HG03025 (cell line): ENCODE measurements at regions not wholly inside any gene's neighbourhood (a gene's known extent, or its start where the extent isn't known, plus 50 kb on each side); places are given as distances from the start of the nearest gene placed in this dataset.
"Not testable (repeated sequence)": the region's sequence is repeated elsewhere in the genome, so short reads cannot be mapped to it uniquely, and the experiment has no call there.

Experiments used
- ATAC-seq: cut with Tn5 transposase; IDR thresholded peaks from one replicate; pipeline ENCODE4 v1.9.1; 2021; ENCODE audit warnings: mild to moderate bottlenecking, moderate library complexity; ENCODE audit not compliant: unreplicated experiment, low FRiP score

DNA sequence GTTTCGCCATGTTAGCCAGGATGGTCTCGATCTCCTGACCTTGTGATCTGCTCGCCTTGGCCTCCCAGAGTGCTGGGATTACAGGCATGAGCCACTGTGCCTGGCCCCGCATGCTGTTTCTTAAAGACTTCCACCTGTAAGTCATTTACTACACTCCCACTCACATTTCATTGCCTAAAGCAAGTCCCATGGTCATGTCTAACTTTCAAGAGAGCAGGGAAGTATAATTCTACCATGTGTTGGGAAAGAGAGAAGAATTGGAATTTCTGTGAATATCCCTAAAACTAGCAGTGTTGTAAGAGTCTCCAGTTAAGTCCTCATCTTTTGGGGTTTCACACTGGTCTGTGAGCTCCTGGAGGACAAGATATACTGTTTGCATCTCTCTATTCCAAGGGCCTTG lies 139.7 kb downstream of the EMP1 start:
- ATAC-seq: no peak

DNA sequence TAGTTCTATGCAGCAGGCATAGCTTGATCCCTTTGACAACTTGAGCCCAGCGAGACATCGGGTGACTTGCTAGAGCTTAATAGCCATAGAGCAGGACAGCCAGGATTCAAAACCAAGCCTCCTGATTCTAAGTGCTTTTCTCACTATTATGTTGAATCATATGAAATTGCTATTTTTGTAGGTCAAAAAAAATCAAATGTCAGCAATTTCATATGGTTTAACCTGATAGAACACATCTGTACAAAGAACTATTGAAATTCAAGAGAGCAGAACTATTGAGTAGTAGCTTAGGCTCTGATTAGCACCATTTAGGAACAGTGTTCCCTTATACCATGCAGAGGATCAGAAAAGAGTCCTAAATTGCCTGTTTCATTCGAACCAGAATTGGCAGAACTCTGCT lies 132.0 kb downstream of the EMP1 start:
- ATAC-seq: no peak

DNA sequence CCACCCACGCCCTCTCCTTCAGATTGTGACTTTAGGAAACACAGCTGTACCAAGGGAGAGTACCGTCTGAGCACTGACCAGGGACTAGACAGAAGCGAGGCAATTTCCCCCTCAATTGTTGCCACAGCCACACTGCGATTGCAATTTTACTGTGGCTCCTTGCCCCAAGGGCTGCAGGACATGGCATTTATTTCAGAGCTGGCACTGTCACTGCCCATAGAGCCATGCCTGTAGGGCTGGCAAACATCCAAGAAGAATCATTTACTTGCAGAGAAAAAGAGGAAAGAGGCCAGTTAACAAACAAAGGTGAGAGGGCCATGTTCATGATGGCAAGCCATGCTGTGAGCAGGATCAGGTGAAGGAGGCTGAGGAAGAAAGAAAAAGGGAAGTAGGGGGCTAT lies 129.6 kb downstream of the EMP1 start:
- ATAC-seq: no peak

DNA sequence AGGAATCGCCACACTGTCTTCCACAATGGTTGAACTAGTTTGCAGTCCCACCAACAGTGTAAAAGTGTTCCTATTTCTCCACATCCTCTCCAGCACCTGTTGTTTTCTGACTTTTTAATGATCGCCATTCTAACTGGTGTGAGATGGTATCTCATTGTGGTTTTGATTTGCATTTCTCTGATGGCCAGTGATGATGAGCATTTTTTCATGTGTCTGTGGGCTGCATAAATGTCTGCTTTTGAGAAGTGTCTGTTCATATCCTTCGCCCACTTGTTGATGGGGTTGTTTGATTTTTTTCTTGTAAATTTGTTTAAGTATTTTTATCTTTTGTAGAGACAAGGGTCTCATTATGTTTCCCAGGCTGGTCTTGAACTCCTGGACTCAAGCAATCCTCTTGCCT lies 128.5 kb downstream of the EMP1 start:
- ATAC-seq: not testable (repeated sequence)

DNA sequence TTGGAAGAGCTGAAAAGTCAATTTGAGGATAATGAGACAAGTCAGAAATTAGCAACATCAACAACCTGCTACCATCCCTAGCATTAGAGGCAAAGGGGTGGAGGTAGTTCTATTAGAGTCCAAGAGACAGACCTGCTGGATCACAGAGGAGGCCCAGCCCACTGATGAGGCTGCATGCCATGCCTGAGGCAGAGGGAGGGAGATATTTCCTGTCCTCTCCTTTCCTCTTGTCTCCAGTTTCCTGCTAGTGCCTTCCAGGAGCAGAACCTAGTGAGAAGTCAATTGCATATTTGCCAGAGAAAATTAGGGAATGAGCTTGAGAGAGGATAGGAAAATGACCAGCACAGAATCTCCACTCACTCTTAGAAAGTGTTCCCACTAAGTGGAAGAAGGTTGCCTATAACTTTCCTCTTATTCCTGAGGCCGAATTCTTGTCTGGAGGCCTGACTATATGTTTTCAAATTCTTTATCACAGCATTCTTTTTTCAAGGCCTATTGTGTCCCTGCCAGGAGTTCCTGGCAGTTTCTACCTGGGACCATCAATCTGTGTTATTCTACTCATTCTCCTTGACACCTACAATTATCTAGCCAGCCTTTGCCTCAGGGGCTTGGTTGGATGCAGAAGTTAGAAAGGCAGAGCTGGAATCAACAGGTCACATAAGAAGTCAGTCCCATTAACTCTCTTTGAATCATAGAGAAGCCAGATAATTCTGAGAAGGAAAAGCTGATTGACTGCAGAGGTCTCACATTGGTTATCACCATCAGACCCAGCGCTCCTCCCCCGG lies 121.9 kb downstream of the EMP1 start:
- no peak for ATAC-seq

DNA sequence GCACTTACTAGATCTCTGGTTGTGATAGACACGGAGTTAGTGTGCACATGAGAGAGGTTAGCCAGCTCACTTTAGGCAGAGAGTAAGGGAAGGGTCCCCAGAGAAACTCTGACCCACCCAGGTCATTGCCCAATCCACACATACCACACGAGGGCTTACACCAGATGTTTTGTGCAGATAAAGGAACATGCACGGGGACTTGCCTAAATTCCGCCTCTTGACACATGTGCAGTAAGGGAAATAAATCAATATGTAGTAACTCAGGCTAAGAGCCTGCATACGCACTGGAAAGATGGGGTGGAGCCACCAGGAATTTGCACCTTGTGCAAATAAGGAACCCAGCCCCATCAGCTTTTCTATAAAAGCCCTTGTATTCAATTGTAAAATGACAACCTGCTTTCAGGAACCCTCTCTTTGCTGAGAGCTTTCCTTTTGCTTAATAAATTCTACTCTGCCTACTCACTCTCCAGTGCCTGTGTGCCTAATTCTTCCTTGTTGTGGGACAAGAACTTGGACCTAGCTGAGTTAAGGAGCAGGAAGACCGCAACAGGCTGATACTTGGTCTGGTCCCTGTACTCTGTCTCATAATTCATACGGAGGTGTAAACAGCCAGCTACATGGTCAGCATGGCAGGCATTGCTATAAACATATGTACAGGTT lies 120.2 kb downstream of the EMP1 start:
- no peak for ATAC-seq

DNA sequence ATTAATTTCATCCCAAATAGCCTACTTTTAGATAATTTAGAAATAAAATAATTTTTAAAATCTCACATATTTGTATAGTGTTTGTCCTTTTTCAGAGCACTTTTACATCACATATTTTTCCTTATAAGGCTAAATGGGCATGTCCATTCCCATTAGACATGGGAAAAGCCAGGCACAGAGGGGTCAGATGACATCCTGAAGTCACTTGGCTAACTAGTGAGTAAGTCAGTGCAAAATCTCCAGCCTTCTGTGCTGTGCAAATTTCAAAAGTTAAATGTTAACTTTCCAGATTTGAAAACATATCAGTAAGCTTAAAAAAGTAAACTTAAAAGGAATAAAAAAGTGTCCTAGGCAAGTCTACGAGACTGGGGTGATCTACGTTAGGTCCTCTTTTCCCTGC lies 117.4 kb downstream of the EMP1 start:
- no peak for ATAC-seq

DNA sequence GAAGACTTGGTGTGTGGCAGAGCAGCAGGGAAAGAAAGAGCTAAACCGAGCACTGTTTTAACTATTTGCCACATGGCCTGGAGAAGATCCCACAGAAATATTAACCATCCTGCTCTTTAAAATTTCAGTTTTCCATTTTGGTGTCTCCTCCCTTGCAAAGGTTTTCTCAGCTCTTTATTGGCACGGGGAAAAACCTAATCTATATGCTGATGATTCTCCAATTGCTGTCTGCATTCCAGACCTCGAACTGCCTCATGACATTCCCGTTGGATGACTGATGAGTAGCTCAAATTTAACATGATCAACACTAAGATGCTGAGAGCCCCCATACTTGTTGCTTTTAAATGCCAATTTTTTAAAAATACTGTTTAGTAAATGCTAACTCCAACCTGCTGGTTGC lies 115.0 kb downstream of the EMP1 start:
- no peak for ATAC-seq

DNA sequence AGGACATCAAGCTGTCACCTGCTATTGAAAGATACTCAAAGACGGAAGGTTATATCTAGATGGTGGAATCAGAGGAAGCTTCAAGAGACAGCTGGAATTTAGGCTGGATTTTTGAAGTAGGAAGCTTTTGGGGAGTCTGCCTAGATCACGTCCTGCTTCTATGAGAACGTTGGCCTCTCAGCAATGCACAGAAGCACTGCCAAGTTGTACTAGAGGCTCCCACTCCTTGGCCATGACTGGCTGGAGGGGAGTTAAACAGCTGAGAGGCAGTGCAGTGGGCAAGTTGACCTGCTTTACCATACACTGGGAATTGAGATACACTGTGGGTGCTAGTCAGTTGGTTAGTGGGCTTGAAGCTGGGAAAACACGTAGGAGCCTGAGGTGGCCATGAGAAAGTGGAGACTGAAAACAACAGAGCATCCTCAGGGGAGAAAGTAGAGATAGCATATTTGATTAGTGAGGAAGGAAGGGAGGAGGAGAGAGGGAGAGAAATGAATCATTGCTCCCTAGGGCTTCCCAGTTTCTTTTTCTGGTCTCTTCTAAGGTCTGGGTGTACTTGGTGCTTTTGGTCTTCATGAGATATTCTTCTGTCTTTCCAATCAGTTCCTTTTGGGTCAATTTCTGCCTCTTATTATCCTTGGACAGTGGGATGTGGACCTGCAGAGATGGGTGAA lies 110.8 kb downstream of the EMP1 start:
- ATAC-seq: no peak

DNA sequence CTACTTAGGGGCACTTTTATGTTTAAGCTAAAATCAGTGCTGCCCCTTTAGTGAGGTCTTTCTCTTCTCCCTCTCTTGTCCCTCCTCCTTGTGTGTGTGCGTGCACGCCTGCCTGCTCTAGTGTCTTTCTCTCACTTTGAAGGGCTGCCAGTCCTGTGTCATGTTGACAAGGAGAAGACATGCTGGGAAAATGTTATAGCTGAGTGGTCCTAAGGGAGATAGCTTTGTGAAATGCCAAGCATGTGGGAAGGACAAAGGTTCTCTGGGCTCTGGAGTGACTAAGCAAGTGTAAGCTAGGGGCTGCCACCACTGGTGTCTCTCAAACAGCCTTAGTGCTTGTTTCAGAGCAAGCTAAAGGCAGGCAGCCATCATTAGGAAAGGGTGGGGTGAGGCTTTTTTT lies 108.4 kb downstream of the EMP1 start:
- ATAC-seq: no peak

DNA sequence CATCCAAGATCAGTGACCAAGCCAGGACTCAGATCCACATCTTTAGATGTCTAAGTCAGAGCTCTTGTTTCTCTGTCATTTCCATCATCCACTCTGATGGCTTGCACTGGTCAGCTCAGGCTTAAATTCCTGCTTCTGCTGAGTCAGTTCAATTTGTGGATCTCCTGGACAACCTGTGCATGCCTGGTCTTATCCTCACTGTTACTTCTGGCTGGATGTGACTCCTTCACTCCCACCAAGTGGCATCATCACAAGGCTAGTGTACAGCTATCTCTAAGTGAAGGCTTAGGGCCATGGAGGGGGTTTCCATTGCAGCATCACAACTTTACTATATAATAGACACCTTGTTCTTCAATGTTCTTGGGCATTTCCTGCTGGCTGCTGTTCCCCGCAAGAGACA lies 102.9 kb downstream of the EMP1 start:
- ATAC-seq: no peak

DNA sequence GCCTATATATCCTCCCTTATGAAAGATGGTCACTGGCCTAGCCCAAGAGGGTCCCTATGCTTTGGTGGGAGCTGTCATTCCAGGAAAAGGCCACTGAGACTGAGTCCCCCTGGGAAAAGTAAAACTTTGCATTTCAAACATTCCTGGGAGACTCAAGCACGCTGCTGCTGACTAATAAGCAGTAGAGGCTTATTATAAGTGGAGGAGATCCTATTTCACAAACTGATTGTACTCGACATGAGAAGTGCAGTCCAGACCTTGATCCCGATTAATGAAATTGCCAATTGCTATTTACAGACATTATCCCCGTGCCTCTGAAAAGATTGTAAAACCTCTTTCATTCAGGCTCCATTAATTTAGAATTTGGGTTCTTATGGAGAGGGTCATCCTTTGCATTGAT lies 96.6 kb downstream of the EMP1 start:
- ATAC-seq: no peak

DNA sequence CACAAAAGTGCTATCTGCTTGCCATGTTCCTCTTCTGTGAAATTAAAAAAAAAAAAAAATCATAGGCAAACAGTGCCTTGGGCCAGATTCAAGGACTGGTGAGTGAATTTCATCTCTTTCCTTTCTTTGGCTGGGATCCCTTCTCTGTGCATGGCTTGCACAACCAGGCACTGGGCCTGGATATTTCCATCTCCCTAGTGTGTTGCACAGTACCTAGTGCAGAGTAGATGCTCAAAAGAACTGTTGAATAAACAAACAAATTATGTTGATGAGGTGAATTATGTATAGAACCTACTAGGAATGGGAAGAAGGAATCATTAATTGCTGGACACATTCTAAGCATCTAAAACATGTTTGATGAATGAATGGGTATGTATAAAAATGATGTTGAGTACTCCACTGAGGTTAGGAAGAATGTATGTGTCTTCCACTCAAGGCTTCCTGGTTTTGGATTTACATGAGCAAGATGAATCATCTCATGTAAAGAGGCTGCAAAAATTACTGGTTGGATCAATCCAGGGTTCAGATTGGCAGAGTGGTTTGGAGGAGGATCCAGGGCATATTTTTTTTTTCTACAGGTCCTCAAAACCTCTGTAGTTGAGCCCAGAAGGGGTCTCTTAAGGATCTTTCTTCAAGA lies 93.2 kb downstream of the EMP1 start:
- ATAC-seq: no peak

DNA sequence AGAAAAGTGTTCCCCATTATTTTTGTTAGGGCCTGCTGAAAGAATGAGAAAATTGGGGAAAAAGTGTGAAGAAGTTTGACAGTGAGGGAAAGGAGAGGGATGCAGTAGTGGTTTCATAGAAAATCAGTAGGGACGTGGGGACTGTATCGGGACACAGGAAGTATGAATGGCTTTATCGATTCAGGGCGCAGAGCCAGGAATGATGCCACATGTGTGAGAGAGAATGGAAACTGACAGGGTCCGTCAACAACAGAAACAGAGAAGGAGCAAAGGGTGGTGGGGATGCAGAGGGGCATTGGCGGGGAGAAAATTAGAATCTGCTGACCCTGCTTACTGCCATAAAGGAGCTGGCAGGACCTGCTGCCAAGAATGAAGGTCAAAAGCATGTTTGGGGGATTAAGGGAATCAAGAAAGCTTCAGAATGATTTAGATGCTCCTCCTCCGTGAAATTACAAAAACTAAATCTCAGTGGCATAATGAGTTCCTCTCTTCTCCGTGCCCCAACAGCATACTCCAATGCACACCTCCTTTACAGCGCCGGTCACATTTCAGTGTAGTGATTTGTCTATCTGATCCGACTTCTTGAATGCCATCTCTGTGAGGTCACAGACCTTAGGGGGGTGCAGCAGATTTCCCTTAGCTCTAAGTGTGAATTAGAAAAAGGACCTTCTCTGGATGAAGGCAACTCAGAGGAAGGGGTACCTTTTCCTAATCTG lies 92.6 kb downstream of the EMP1 start:
- no peak for ATAC-seq

DNA sequence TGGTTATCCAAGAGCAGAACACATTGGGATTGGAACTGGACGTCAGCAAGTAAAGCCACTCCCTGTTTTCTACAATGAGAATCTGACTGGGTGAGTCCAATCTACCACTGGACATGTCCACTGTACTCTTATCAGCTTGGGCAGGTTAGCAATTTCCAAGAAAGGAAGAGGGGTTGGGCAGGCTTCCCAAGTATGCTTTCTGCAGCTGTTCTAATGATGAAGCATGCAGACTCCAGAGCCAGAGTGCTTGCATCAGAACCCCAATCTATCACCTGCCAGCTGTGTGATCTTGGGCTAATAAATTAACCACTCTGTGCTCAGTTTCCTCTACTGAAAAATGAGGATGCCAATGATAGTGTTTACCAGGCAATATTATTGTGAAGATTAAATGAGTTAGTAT lies 92.0 kb downstream of the EMP1 start:
- ATAC-seq: no peak

DNA sequence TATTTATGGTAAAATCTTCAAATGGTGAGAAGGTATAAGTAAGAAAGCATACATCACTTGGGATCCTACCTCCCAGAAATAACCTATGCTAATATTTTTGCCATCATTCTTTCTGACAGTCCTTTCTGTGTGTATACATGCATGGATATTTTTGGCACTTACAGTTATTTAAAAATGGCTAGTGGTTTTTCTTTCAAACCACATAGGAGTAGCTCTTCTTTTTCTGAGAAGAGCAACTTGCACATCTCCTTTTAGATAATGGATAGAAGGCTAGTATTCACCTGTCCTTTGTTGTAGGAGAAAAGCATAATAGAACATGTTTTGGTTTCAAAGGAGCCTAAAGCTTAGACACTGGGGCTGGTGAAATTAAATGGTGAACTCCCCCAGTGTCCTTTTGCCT lies 87.3 kb downstream of the EMP1 start:
- no peak for ATAC-seq

DNA sequence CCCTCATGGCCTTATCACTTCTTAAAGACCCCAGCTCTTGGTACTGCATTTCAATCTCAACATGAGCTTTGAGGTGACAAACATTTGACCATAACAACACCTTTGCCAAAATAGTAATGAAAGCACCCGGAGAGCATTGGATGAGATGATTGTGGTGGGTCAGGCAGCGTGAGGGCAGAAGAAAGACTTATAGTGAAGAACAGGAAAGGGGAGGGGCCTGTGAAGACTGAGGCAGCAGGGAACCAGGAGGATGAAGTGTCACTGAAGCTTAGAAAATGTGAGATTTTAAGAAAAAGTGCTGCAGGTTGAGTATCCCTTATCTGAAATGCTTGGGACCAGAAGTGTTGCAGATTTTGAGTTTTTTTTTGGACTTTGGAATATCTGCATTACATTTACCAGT lies 86.3 kb downstream of the EMP1 start:
- ATAC-seq: no peak

DNA sequence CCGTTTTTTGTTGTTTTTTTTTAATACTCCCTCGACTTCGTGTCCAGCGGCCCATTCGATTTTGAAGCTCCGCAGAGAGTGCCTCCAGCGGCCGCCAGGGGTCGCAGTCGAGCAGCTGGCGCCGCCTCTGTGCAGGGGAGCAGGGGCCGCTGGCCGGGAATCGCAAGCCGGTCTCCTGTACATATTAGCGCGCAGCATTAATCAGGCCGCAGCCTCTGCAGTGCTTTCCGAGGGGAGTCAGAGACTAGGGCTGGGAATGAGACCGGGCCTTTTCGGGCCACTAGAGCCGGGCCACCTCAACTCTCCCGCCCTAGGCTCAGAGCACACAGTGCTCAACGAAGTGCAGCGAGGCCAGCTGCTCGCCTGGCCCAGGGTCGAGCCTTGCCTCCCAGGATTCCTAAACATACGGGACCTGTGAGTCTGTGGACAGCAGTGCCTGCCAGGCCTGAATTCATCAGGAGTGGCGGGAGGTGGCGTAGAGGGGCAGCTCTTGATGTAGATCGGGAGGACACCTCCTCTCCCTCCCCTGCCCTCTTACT lies 81.8 kb downstream of the EMP1 start:
- ATAC-seq: peak; percentile 64

DNA sequence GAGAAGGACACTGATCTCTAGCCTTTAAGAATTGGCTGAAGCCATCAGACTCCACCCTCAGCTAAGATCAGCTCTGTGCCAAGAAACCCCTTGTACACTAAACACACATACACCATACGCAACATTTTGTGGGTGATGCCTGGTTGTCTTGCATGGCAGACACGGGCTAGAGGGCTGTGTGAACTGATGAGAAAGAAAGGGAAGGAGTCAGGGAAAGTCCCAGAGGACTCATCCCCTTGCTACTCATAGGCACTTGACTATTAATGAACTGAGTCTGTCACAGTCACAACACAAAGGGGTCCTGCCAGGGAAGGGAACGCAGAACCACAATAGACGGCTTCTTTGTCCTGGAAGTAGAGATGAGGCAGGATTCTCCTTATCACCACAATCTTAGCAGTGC lies 80.8 kb downstream of the EMP1 start:
- no peak for ATAC-seq
